GM23338 (cell line): ENCODE measurements at regions not wholly inside any gene's neighbourhood (a gene's known extent, or its start where the extent isn't known, plus 50 kb on each side); places are given as distances from the start of the nearest gene placed in this dataset.

Experiments used
- CREB1 ChIP-seq: fragments of 250-450 bp; sonication (Bioruptor Pico); IDR thresholded peaks from 2 replicates; pipeline ENCODE4 v1.5.0; 2020; ENCODE audit warnings: low read depth, mild to moderate bottlenecking, moderate library complexity
- EZH2 ChIP-seq: fragments of 200-600 bp; sonication (generic); IDR thresholded peaks from one replicate; pipeline ENCODE4 v1.8.0; 2017; ENCODE audit warnings: antibody characterized with exemption, mild to moderate bottlenecking, low read depth; ENCODE audit not compliant: unreplicated experiment
- EZH2phosphoT487 ChIP-seq: fragments of 200-600 bp; sonication (generic); IDR thresholded peaks from one replicate; pipeline ENCODE4 v1.8.1; 2018; ENCODE audit warnings: antibody characterized with exemption; ENCODE audit not compliant: unreplicated experiment
- JUNB ChIP-seq: IDR thresholded peaks from one replicate; pipeline ENCODE4 v1.6.1; 2016; ENCODE audit warnings: antibody characterized with exemption; ENCODE audit not compliant: unreplicated experiment
- NANOG ChIP-seq: IDR thresholded peaks from 2 replicates; pipeline ENCODE4 v1.6.1; 2016; ENCODE audit warnings: antibody characterized with exemption, borderline replicate concordance
- POLR2AphosphoS5 ChIP-seq: IDR thresholded peaks from 2 replicates; pipeline ENCODE4 v1.6.1; 2016; ENCODE audit warnings: antibody characterized with exemption, low read depth
- TF ChIP-seq, protein P1 (sequence below), 2 experiments: fragments of 200-600 bp in 1 of 2; sonication (generic) in 1 of 2; conservative IDR thresholded peaks; 2 replicates each; pipeline versions ENCODE4 v1.5.1 to v1.6.1; 2016 to 2017; ENCODE audit warnings: antibody characterized with exemption in 2 of 2, low read depth in 2 of 2, mild to moderate bottlenecking in 2 of 2, moderate library complexity in 1 of 2
- TF ChIP-seq, protein P2 (sequence below): IDR thresholded peaks from one replicate; pipeline ENCODE4 v1.6.1; 2018; ENCODE audit warnings: antibody characterized with exemption; ENCODE audit not compliant: unreplicated experiment
- TF ChIP-seq, protein P3 (sequence below): IDR thresholded peaks from 2 replicates; pipeline ENCODE4 v1.6.1; 2016; ENCODE audit warnings: antibody characterized with exemption
- TF ChIP-seq, protein P4 (sequence below): fragments of 250-450 bp; sonication (Bioruptor Pico); IDR thresholded peaks from 2 replicates; pipeline ENCODE4 v1.5.0; 2020; ENCODE audit warnings: mild to moderate bottlenecking, moderate library complexity

DNA sequence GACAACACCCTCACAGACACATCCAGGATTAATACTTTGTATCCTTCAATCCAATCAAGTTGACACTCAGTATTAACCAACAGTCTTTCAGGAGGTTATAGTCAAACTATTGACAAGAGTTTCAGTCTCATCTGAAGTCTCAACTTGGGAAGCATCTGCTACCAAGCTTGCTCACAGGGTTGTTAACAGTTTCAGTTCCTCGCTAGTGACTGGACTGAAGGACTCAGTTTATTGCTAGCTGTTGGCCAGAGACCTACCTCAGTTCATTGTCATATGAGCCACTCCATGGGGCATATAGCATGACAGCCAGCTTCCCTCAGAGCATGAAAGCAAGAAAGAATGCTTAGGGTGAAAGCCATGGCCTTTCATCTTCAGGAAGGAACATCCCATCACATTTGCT lies 228.6 kb downstream of the EPHA4 start:
- TF ChIP-seq, protein P1, sequence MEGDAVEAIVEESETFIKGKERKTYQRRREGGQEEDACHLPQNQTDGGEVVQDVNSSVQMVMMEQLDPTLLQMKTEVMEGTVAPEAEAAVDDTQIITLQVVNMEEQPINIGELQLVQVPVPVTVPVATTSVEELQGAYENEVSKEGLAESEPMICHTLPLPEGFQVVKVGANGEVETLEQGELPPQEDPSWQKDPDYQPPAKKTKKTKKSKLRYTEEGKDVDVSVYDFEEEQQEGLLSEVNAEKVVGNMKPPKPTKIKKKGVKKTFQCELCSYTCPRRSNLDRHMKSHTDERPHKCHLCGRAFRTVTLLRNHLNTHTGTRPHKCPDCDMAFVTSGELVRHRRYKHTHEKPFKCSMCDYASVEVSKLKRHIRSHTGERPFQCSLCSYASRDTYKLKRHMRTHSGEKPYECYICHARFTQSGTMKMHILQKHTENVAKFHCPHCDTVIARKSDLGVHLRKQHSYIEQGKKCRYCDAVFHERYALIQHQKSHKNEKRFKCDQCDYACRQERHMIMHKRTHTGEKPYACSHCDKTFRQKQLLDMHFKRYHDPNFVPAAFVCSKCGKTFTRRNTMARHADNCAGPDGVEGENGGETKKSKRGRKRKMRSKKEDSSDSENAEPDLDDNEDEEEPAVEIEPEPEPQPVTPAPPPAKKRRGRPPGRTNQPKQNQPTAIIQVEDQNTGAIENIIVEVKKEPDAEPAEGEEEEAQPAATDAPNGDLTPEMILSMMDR (conservative IDR thresholded peaks at IDR 0.05; ENCODE audit: low read depth in 2 of 2), result no peak
- TF ChIP-seq, protein P2, sequence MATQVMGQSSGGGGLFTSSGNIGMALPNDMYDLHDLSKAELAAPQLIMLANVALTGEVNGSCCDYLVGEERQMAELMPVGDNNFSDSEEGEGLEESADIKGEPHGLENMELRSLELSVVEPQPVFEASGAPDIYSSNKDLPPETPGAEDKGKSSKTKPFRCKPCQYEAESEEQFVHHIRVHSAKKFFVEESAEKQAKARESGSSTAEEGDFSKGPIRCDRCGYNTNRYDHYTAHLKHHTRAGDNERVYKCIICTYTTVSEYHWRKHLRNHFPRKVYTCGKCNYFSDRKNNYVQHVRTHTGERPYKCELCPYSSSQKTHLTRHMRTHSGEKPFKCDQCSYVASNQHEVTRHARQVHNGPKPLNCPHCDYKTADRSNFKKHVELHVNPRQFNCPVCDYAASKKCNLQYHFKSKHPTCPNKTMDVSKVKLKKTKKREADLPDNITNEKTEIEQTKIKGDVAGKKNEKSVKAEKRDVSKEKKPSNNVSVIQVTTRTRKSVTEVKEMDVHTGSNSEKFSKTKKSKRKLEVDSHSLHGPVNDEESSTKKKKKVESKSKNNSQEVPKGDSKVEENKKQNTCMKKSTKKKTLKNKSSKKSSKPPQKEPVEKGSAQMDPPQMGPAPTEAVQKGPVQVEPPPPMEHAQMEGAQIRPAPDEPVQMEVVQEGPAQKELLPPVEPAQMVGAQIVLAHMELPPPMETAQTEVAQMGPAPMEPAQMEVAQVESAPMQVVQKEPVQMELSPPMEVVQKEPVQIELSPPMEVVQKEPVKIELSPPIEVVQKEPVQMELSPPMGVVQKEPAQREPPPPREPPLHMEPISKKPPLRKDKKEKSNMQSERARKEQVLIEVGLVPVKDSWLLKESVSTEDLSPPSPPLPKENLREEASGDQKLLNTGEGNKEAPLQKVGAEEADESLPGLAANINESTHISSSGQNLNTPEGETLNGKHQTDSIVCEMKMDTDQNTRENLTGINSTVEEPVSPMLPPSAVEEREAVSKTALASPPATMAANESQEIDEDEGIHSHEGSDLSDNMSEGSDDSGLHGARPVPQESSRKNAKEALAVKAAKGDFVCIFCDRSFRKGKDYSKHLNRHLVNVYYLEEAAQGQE, result no peak
- TF ChIP-seq EZH2 (no peak), CREB1 (no peak), EZH2phosphoT487 (no peak), POLR2AphosphoS5 (no peak), JUNB (no peak), NANOG (no peak)
- TF ChIP-seq, protein P3, sequence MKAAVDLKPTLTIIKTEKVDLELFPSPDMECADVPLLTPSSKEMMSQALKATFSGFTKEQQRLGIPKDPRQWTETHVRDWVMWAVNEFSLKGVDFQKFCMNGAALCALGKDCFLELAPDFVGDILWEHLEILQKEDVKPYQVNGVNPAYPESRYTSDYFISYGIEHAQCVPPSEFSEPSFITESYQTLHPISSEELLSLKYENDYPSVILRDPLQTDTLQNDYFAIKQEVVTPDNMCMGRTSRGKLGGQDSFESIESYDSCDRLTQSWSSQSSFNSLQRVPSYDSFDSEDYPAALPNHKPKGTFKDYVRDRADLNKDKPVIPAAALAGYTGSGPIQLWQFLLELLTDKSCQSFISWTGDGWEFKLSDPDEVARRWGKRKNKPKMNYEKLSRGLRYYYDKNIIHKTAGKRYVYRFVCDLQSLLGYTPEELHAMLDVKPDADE, result no peak
- TF ChIP-seq, protein P4, sequence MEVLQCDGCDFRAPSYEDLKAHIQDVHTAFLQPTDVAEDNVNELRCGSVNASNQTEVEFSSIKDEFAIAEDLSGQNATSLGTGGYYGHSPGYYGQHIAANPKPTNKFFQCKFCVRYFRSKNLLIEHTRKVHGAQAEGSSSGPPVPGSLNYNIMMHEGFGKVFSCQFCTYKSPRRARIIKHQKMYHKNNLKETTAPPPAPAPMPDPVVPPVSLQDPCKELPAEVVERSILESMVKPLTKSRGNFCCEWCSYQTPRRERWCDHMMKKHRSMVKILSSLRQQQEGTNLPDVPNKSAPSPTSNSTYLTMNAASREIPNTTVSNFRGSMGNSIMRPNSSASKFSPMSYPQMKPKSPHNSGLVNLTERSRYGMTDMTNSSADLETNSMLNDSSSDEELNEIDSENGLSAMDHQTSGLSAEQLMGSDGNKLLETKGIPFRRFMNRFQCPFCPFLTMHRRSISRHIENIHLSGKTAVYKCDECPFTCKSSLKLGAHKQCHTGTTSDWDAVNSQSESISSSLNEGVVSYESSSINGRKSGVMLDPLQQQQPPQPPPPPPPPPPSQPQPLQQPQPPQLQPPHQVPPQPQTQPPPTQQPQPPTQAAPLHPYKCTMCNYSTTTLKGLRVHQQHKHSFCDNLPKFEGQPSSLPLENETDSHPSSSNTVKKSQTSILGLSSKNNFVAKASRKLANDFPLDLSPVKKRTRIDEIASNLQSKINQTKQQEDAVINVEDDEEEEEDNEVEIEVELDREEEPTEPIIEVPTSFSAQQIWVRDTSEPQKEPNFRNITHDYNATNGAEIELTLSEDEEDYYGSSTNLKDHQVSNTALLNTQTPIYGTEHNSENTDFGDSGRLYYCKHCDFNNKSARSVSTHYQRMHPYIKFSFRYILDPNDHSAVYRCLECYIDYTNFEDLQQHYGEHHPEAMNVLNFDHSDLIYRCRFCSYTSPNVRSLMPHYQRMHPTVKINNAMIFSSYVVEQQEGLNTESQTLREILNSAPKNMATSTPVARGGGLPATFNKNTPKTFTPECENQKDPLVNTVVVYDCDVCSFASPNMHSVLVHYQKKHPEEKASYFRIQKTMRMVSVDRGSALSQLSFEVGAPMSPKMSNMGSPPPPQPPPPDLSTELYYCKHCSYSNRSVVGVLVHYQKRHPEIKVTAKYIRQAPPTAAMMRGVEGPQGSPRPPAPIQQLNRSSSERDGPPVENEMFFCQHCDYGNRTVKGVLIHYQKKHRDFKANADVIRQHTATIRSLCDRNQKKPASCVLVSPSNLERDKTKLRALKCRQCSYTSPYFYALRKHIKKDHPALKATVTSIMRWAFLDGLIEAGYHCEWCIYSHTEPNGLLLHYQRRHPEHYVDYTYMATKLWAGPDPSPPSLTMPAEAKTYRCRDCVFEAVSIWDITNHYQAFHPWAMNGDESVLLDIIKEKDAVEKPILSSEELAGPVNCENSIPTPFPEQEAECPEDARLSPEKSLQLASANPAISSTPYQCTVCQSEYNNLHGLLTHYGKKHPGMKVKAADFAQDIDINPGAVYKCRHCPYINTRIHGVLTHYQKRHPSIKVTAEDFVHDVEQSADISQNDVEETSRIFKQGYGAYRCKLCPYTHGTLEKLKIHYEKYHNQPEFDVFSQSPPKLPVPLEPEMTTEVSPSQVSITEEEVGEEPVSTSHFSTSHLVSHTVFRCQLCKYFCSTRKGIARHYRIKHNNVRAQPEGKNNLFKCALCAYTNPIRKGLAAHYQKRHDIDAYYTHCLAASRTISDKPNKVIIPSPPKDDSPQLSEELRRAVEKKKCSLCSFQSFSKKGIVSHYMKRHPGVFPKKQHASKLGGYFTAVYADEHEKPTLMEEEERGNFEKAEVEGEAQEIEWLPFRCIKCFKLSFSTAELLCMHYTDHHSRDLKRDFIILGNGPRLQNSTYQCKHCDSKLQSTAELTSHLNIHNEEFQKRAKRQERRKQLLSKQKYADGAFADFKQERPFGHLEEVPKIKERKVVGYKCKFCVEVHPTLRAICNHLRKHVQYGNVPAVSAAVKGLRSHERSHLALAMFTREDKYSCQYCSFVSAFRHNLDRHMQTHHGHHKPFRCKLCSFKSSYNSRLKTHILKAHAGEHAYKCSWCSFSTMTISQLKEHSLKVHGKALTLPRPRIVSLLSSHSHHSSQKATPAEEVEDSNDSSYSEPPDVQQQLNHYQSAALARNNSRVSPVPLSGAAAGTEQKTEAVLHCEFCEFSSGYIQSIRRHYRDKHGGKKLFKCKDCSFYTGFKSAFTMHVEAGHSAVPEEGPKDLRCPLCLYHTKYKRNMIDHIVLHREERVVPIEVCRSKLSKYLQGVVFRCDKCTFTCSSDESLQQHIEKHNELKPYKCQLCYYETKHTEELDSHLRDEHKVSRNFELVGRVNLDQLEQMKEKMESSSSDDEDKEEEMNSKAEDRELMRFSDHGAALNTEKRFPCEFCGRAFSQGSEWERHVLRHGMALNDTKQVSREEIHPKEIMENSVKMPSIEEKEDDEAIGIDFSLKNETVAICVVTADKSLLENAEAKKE (CRISPR knock-in tag), result no peak
